AG04449 (cell line): ENCODE measurements at regions not wholly inside any gene's neighbourhood (a gene's known extent, or its start where the extent isn't known, plus 50 kb on each side); places are given as distances from the start of the nearest gene placed in this dataset.

Source experiments
- CTCF ChIA-PET: fragments of 350-600 bp; formaldehyde crosslinking; extraction: SDS; loops from one replicate; lab custom pipeline; 2021; ENCODE audit warnings: antibody characterized with exemption; lab: Yijun Ruan, JAX
- POLR2A ChIA-PET: fragments of 400-600, 350-600 bp; formaldehyde crosslinking; extraction: SDS; loops from one replicate; lab custom pipeline; 2020; ENCODE audit warnings: antibody characterized with exemption, inconsistent platforms; lab: Yijun Ruan, JAX
- DNase-seq: peaks from one replicate; pipeline ENCODE4 v3.0.0-alpha.2; 2010; ENCODE audit warnings: low read depth, low spot score
- H3K4me3 ChIP-seq: 2 replicates; pipeline ENCODE4 v1.5.1; 2011; ENCODE audit warnings: low read depth, mild to moderate bottlenecking, control low read depth, low read length
- CTCF ChIP-seq: IDR thresholded peaks from one replicate; pipeline ENCODE4 v1.5.1; 2011; ENCODE audit warnings: mild to moderate bottlenecking, moderate library complexity, low read length, control low read depth, inconsistent platforms; ENCODE audit not compliant: insufficient read depth; ENCODE audit errors: missing control alignments

- H3K4me3 ChIP-seq = no peak overlapping the region
- TF ChIP-seq CTCF = no peak
- POLR2A ChIA-PET = no interaction called here
- CTCF ChIA-PET = no interaction called here
- DNase-seq = no peak
Measured at GRCh38 chr7:159263430-159263829, 118.8 kb upstream of the VIPR2 start.

- TF ChIP-seq CTCF = no peak
- no peak overlapping the region for H3K4me3 ChIP-seq
- CTCF ChIA-PET = no interaction called here
- POLR2A ChIA-PET = no interaction called here
- no peak for DNase-seq
Measured at GRCh38 chr7:159253657-159254056, 109.0 kb upstream of the VIPR2 start.

- no peak overlapping the region for H3K4me3 ChIP-seq
- CTCF ChIA-PET = no interaction called here
- TF ChIP-seq CTCF = no peak
- DNase-seq = no peak
- POLR2A ChIA-PET = interaction anchor here (0.6 kb wide), 1 partner anchor 67 kb away, joined by 3 read pairs; no protein-coding TSS in a partner anchor
Measured at GRCh38 chr7:159250471-159250870, 105.8 kb upstream of the VIPR2 start.

- no peak overlapping the region for H3K4me3 ChIP-seq
- CTCF ChIA-PET = no interaction called here
- POLR2A ChIA-PET = no interaction called here
- no peak for DNase-seq
- TF ChIP-seq CTCF = no peak
Measured at GRCh38 chr7:159249671-159250070, 105.0 kb upstream of the VIPR2 start.

- CTCF ChIA-PET = no interaction called here
- no peak overlapping the region for H3K4me3 ChIP-seq
- TF ChIP-seq CTCF = no peak
- DNase-seq = no peak
- POLR2A ChIA-PET = no interaction called here
Measured at GRCh38 chr7:159247910-159248309, 103.2 kb upstream of the VIPR2 start.

- ChIA-PET CTCF (no interaction called here), POLR2A (no interaction called here)
- H3K4me3 ChIP-seq = no peak overlapping the region
- TF ChIP-seq CTCF = no peak
- DNase-seq = no peak
Measured at GRCh38 chr7:159246702-159247480, 102.2 kb upstream of the VIPR2 start.
